AG04449 (cell line): ENCODE measurements at regions not wholly inside any gene's neighbourhood (a gene's known extent, or its start where the extent isn't known, plus 50 kb on each side); places are given as distances from the start of the nearest gene placed in this dataset.

Experiments used
- CTCF ChIA-PET: fragments of 350-600 bp; formaldehyde crosslinking; extraction: SDS; loops from one replicate; lab custom pipeline; 2021; ENCODE audit warnings: antibody characterized with exemption; lab: Yijun Ruan, JAX
- POLR2A ChIA-PET: fragments of 400-600, 350-600 bp; formaldehyde crosslinking; extraction: SDS; loops from one replicate; lab custom pipeline; 2020; ENCODE audit warnings: antibody characterized with exemption, inconsistent platforms; lab: Yijun Ruan, JAX
- DNase-seq: peaks from one replicate; pipeline ENCODE4 v3.0.0-alpha.2; 2010; ENCODE audit warnings: low read depth, low spot score
- H3K4me3 ChIP-seq: 2 replicates; pipeline ENCODE4 v1.5.1; 2011; ENCODE audit warnings: low read depth, mild to moderate bottlenecking, control low read depth, low read length
- CTCF ChIP-seq: IDR thresholded peaks from one replicate; pipeline ENCODE4 v1.5.1; 2011; ENCODE audit warnings: mild to moderate bottlenecking, moderate library complexity, low read length, control low read depth, inconsistent platforms; ENCODE audit not compliant: insufficient read depth; ENCODE audit errors: missing control alignments

- DNase-seq = no peak
- no peak for TF ChIP-seq CTCF
Observed at GRCh38 chr21:17050156-17050555, 462.7 kb upstream of the CXADR start.

GRCh38 chr21:17050646-17051045 lies 462.2 kb upstream of the CXADR start:
- ChIA-PET POLR2A (no interaction called here), CTCF (no interaction called here)
- no peak overlapping the region for H3K4me3 ChIP-seq
- no peak for TF ChIP-seq CTCF
- no peak for DNase-seq

More at GRCh38 chr21:17050156-17050555, 462.7 kb upstream of the CXADR start:
- CTCF ChIA-PET = no interaction called here
- POLR2A ChIA-PET = no interaction called here
- H3K4me3 ChIP-seq = no peak overlapping the region

GRCh38 chr21:17051054-17051453 lies 461.8 kb upstream of the CXADR start:
- ChIA-PET POLR2A (no interaction called here), CTCF (no interaction called here)
- no peak for DNase-seq
- TF ChIP-seq CTCF = no peak
- H3K4me3 ChIP-seq = no peak overlapping the region

- no peak for TF ChIP-seq CTCF
- ChIA-PET CTCF (no interaction called here), POLR2A (no interaction called here)
- no peak for DNase-seq
- H3K4me3 ChIP-seq = no peak overlapping the region
Observed at GRCh38 chr21:17053321-17053720, 459.5 kb upstream of the CXADR start.

GRCh38 chr21:17059936-17060335 lies 452.9 kb upstream of the CXADR start:
- no peak for TF ChIP-seq CTCF
- no peak for DNase-seq
- no peak overlapping the region for H3K4me3 ChIP-seq
- ChIA-PET POLR2A (no interaction called here), CTCF (no interaction called here)

GRCh38 chr21:17066006-17066405 lies 446.8 kb upstream of the CXADR start:
- no peak for DNase-seq
- ChIA-PET POLR2A (no interaction called here), CTCF (no interaction called here)
- no peak overlapping the region for H3K4me3 ChIP-seq
- no peak for TF ChIP-seq CTCF
